HG03097 (cell line): ENCODE measurements at regions not wholly inside any gene's neighbourhood (a gene's known extent, or its start where the extent isn't known, plus 50 kb on each side); places are given as distances from the start of the nearest gene placed in this dataset.

ENCODE experiments used
- ATAC-seq: cut with Tn5 transposase; IDR thresholded peaks from one replicate; pipeline ENCODE4 v1.9.1; 2021; ENCODE audit not compliant: unreplicated experiment, low FRiP score

- ATAC-seq: no peak
These were observed 247.9 kb downstream of the TSN start for GRCh38 chr2:122003196-122003940.

- no peak for ATAC-seq
These were observed 251.7 kb downstream of the TSN start for GRCh38 chr2:122007126-122007525.

GRCh38 chr2:122007577-122007976 lies 252.1 kb downstream of the TSN start:
- ATAC-seq: no peak

GRCh38 chr2:122009561-122009960 lies 254.1 kb downstream of the TSN start:
- no peak for ATAC-seq

- no peak for ATAC-seq
These were observed 256.2 kb downstream of the TSN start for GRCh38 chr2:122011493-122012270.

- ATAC-seq: no peak
These were observed 263.3 kb downstream of the TSN start for GRCh38 chr2:122018736-122019135.

- ATAC-seq: no peak
These were observed 264.3 kb downstream of the TSN start for GRCh38 chr2:122019724-122020123.

- ATAC-seq: no peak
These were observed 264.9 kb downstream of the TSN start for GRCh38 chr2:122020377-122020776.

GRCh38 chr2:122021941-122022340 lies 266.5 kb downstream of the TSN start:
- no peak for ATAC-seq

- ATAC-seq: no peak
These were observed 267.1 kb downstream of the TSN start for GRCh38 chr2:122022531-122022930.

- ATAC-seq: no peak
These were observed 267.8 kb downstream of the TSN start for GRCh38 chr2:122023059-122023864.

GRCh38 chr2:122027510-122028217 lies 272.2 kb downstream of the TSN start:
- no peak for ATAC-seq

GRCh38 chr2:122028371-122029100 lies 273.1 kb downstream of the TSN start:
- ATAC-seq: no peak

GRCh38 chr2:122029456-122029855 lies 274.0 kb downstream of the TSN start:
- ATAC-seq: no peak

GRCh38 chr2:122029945-122030344 lies 274.5 kb downstream of the TSN start:
- no peak for ATAC-seq

- ATAC-seq: no peak
These were observed 276.3 kb downstream of the TSN start for GRCh38 chr2:122031544-122032263.

GRCh38 chr2:122032264-122032645 lies 276.8 kb downstream of the TSN start:
- ATAC-seq: no peak

GRCh38 chr2:122033778-122034177 lies 278.3 kb downstream of the TSN start:
- ATAC-seq: no peak

- ATAC-seq: no peak
These were observed 278.9 kb downstream of the TSN start for GRCh38 chr2:122034344-122034743.
